ENCODE measurements at regions not wholly inside any gene's neighbourhood (a gene's known extent, or its start where the extent isn't known, plus 50 kb on each side); places are given as distances from the start of the nearest gene placed in this dataset.

DNA sequence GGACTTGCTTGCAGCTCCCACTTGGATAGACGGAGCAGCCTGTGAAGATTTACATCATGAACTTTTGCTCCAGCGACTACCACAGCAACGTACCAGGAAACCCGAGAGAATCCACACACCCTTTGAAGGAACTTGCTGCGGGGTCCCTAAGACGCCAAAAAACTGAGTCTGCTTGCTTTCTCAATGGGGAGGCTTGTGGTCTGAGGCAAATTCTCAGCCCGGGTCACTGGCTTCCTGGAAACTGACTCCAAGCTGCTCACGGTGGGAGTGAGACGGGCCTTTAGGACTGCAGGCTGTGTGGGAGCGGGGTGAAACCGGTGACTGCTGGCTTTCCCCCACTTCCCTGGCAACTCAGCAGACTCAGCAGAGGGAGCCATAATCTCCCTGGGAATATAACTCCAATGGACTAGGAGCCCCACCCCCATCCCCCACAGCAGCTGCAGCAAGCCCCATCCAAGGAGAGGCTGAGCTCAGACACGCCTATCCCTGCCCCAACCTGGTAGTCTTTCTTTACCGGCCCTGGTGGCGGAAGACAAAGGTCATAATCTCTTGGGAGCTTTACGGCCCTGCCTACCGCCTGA lies 466.0 kb downstream of the CAAP1 start:
- no peak for DNase-seq (ENCODE audit: extremely low read depth, low read depth)
- no peak overlapping the region for H3K4me3 ChIP-seq (replicated peaks; ENCODE audit: low read depth, low read length)
- TF ChIP-seq, protein P1, sequence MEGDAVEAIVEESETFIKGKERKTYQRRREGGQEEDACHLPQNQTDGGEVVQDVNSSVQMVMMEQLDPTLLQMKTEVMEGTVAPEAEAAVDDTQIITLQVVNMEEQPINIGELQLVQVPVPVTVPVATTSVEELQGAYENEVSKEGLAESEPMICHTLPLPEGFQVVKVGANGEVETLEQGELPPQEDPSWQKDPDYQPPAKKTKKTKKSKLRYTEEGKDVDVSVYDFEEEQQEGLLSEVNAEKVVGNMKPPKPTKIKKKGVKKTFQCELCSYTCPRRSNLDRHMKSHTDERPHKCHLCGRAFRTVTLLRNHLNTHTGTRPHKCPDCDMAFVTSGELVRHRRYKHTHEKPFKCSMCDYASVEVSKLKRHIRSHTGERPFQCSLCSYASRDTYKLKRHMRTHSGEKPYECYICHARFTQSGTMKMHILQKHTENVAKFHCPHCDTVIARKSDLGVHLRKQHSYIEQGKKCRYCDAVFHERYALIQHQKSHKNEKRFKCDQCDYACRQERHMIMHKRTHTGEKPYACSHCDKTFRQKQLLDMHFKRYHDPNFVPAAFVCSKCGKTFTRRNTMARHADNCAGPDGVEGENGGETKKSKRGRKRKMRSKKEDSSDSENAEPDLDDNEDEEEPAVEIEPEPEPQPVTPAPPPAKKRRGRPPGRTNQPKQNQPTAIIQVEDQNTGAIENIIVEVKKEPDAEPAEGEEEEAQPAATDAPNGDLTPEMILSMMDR (IDR thresholded peaks at IDR 0.05; ENCODE audit: low read depth, low read length, missing control alignments), result no peak

DNA sequence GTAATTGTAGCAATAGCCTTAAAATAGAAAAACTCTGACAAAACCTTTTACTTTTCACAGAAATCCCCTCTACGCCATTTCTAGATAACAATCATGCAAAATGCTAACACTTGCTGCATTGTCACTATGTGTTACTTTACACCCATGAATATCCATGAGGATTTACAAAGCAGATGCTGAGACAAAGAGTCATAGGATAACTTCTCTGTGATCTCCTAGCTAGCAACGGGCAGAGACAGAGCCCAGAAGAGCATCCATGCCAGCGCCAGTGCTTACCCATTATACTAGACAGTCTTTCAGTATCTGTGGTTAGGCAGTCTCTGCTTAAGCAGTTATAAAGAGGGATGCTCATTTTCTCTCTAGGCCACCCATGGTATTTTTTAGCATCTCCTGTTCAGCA lies 474.1 kb downstream of the CAAP1 start:
- DNase-seq (ENCODE audit: extremely low read depth, low read depth), result no peak
- TF ChIP-seq, protein P1 (IDR thresholded peaks at IDR 0.05; ENCODE audit: low read depth, low read length, missing control alignments), result no peak
- no peak overlapping the region for H3K4me3 ChIP-seq (replicated peaks; ENCODE audit: low read depth, low read length)

GRCh38 chr9:26415528-26415927 lies 477.1 kb downstream of the CAAP1 start:
- DNase-seq (ENCODE audit: extremely low read depth, low read depth), result no peak
- TF ChIP-seq, protein P1 (IDR thresholded peaks at IDR 0.05; ENCODE audit: low read depth, low read length, missing control alignments), result no peak
- no peak overlapping the region for H3K4me3 ChIP-seq (replicated peaks; ENCODE audit: low read depth, low read length)

GRCh38 chr9:26413611-26414010 lies 479.0 kb downstream of the CAAP1 start:
- DNase-seq (ENCODE audit: extremely low read depth, low read depth), result no peak

GRCh38 chr9:26412446-26412845 lies 480.2 kb downstream of the CAAP1 start:
- no peak overlapping the region for H3K4me3 ChIP-seq (replicated peaks; ENCODE audit: low read depth, low read length)
- DNase-seq (ENCODE audit: extremely low read depth, low read depth), result no peak
- TF ChIP-seq, protein P1 (IDR thresholded peaks at IDR 0.05; ENCODE audit: low read depth, low read length, missing control alignments), result no peak

More at GRCh38 chr9:26413611-26414010, 479.0 kb downstream of the CAAP1 start:
- H3K4me3 ChIP-seq (replicated peaks; ENCODE audit: low read depth, low read length), result no peak overlapping the region
- TF ChIP-seq, protein P1 (IDR thresholded peaks at IDR 0.05; ENCODE audit: low read depth, low read length, missing control alignments), result no peak

GRCh38 chr9:26406676-26407075 lies 485.9 kb downstream of the CAAP1 start:
- TF ChIP-seq, protein P1 (IDR thresholded peaks at IDR 0.05; ENCODE audit: low read depth, low read length, missing control alignments), result no peak
- no peak for DNase-seq (ENCODE audit: extremely low read depth, low read depth)

GRCh38 chr9:26399556-26399955 lies 493.0 kb downstream of the CAAP1 start:
- DNase-seq (ENCODE audit: extremely low read depth, low read depth), result no peak
- no peak overlapping the region for H3K4me3 ChIP-seq (replicated peaks; ENCODE audit: low read depth, low read length)
- TF ChIP-seq, protein P1 (IDR thresholded peaks at IDR 0.05; ENCODE audit: low read depth, low read length, missing control alignments), result no peak

More at GRCh38 chr9:26406676-26407075, 485.9 kb downstream of the CAAP1 start:
- H3K4me3 ChIP-seq (replicated peaks; ENCODE audit: low read depth, low read length), result no peak overlapping the region

All from HFF-Myc (cell line).